VCaP (cell line): ENCODE measurements at regions not wholly inside any gene's neighbourhood (a gene's known extent, or its start where the extent isn't known, plus 50 kb on each side); places are given as distances from the start of the nearest gene placed in this dataset.

Experiments used
- H3K27ac ChIP-seq: fragments of 450-650 bp; 2 replicates; pipeline ENCODE4 v1.5.1; 2017
- TF ChIP-seq, protein P1 (sequence below): fragments of 450-650 bp; conservative IDR thresholded peaks from 2 replicates; pipeline ENCODE4 v1.5.1; 2017; ENCODE audit warnings: mild to moderate bottlenecking, moderate library complexity

- TF ChIP-seq, protein P1, sequence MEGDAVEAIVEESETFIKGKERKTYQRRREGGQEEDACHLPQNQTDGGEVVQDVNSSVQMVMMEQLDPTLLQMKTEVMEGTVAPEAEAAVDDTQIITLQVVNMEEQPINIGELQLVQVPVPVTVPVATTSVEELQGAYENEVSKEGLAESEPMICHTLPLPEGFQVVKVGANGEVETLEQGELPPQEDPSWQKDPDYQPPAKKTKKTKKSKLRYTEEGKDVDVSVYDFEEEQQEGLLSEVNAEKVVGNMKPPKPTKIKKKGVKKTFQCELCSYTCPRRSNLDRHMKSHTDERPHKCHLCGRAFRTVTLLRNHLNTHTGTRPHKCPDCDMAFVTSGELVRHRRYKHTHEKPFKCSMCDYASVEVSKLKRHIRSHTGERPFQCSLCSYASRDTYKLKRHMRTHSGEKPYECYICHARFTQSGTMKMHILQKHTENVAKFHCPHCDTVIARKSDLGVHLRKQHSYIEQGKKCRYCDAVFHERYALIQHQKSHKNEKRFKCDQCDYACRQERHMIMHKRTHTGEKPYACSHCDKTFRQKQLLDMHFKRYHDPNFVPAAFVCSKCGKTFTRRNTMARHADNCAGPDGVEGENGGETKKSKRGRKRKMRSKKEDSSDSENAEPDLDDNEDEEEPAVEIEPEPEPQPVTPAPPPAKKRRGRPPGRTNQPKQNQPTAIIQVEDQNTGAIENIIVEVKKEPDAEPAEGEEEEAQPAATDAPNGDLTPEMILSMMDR: no peak
- H3K27ac ChIP-seq: no peak overlapping the region
Observed at GRCh38 chr18:77905011-77905410, 655.4 kb downstream of the GALR1 start.

- TF ChIP-seq, protein P1: no peak
- no peak overlapping the region for H3K27ac ChIP-seq
Observed at GRCh38 chr18:77905449-77906055, 655.9 kb downstream of the GALR1 start.

DNA sequence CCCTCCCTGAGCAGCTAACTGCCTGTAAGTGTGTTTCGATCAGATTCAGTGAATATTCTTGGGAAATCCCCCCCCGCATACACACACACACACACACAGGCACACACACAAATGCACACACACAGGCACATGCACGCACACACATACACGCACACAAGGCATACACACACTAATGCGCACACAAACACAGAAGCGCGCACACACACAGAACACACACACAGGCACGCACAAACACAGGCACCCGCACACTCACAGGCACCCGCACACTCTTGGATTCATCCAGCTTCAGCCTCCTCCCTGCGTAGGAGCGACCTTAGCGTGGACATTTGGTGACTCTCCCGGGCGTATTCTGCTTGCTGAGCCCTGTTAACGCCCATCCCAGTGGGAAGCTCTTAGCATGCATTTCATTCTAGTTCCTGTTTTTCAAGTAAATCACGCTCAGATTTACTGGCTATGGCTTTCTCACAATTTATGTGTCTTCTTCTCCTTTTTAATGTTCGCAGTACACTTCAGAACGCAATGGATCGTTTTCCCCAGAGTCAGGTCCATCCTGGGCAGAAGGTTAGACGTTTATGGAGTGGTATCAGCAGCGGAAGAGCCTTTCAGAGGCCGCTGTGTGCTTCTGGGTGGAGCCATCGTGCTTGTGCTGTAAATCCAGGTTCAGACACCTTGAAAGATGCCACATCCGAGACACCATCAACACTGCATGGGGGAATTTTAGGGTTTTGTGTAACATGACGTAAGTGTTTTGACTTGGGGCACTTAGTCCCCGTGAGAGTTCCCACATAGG, 656.6 kb downstream of the GALR1 start:
- H3K27ac ChIP-seq: no peak overlapping the region
- TF ChIP-seq, protein P1: no peak

- H3K27ac ChIP-seq: no peak overlapping the region
- TF ChIP-seq, protein P1: no peak
Observed at GRCh38 chr18:77910347-77910746, 660.7 kb downstream of the GALR1 start.

- TF ChIP-seq, protein P1: no peak
- H3K27ac ChIP-seq: no peak overlapping the region
Observed at GRCh38 chr18:77911971-77912605, 662.4 kb downstream of the GALR1 start.

DNA sequence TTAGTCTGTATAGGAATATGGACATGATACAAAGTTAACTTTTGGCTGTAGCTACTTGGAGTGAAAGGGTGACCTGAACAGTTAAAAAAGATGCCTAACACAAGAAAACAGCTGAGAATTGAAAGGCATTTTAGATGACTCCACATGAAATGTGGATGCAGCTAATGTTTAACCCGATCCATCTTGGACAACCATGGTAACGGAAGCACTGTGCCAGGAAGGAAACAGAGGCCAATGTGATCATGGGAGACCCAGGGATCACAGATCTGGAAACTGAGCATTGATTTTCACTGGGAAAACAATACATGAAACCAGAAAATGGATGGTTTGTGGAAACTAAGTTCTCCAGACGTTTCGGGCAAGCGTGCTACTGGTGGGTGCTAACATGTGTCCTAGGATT, 669.1 kb downstream of the GALR1 start:
- no peak overlapping the region for H3K27ac ChIP-seq
- TF ChIP-seq, protein P1: no peak

DNA sequence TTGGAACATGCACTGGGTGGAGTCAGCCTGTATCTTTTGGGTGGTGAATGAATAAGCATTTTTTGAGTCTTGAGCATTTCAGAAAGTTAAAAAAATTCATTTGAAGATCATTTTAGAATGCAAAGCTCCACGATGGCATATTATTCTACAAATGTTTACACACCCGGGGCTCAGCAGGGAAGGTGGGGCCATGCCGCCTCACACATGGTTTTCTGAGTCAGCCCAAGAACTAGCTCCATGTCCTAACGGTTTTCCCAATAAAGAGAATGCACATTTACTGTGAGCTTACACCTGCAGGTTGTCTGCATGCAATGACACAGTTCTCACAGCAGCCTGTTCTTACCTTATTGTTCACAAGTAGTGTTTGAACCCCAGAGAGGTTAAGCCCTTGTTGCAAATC, 670.3 kb downstream of the GALR1 start:
- H3K27ac ChIP-seq: no peak overlapping the region
- TF ChIP-seq, protein P1: no peak
